ENCODE measurements at regions not wholly inside any gene's neighbourhood (a gene's known extent, or its start where the extent isn't known, plus 50 kb on each side); places are given as distances from the start of the nearest gene placed in this dataset.

DNA sequence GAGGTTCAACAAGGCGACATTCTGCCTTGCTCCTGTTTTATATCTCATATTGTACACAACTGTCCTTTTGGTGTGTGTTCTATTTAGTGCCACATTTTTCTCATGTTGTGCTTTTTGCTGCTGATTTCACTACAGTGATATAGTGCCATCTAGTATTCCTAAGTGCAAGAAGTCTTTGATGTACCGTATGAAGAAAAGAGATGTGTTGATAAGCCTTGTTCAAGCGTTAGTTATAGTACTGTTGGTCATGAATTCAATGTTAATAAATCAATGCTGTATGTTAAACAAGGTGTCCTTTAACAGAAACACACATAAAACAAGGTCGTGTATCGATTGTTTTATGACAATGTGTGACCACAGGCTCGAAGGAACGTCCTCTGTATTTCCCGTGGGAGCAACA lies 939.4 kb downstream of the GATA3 start:
- no peak for DNase-seq (ENCODE audit: extremely low read depth in 1 of 11, low read depth in 9 of 11, low spot score in 4 of 11)

DNA sequence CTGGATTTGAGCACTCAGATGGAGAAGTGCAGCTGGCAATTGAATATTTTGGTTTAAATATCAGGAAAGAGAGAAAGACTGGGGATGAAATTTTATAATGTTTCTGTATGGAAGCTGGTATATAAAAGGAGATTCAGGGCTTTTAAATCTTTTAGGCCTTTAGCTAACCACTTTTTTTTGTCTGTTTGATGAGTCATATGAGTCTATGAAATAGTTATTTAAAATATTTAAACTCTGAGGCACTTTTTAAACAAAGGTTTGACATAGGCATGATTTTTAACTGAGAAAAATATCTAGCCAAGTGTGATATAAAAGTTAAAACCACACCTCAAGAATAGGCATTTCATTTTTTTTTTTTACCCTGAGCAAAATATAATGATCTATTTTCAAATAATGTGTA lies 944.3 kb downstream of the GATA3 start:
- DNase-seq (ENCODE audit: extremely low read depth in 1 of 11, low read depth in 9 of 11, low spot score in 4 of 11) = no peak

DNA sequence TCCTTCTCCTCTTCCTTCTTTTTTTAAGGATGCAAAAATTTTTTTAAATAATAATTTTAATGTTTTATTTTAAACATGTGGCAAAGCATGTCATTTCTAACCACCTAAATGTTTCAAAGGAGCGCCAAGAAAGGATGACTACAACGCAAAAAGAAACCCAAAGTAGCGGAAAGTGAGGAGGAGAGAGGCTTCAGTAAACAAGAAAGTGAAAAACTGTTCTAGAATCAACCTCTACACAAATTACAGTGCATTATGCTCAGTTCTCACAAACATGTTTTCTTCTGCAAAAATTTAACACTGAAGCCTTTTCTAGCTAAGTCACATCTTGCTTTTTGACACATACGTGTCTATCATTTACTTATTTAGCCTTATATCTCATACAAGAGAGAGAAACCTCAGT lies 948.6 kb downstream of the GATA3 start:
- no peak for DNase-seq (ENCODE audit: extremely low read depth in 1 of 11, low read depth in 9 of 11, low spot score in 4 of 11)

DNA sequence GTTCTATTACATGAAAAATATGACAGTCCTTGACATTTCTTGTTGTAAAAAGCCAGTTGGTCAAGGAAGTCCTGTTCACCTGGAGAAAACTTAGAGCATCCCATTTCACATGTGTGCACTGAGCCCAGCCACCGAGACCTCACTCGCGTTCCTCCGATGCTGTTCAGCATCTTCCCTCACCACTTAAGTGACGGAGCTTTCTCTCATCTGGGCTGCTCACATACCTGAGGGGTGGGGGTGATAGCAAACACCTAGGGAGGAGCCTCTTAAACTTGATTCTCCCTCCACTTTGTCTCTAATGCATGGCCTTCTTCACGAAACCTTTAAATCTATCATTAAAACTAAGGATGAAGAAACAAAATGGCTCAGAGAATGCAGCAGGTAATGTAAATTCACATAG lies 950.2 kb downstream of the GATA3 start:
- no peak for DNase-seq (ENCODE audit: extremely low read depth in 1 of 11, low read depth in 9 of 11, low spot score in 4 of 11)

DNA sequence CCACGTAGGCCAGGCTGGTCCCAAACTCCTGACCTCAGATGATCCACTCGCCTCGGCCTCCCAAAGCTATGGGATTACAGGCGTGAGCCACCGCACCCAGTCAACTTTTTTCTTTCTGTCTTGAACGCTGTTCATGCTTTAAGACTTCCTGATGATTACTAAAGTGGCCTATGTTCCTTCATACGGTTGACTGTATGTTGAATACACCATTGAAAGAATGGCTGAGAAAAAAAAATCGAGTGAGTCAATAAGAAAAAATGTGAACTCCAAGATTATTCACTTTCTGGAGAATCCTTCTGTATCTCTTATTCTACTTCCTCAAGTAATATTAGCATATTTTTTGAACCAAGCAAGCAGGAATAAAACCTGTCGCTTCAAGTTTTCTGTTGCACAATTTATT lies 955.0 kb downstream of the GATA3 start:
- no peak for DNase-seq (ENCODE audit: extremely low read depth in 1 of 11, low read depth in 9 of 11, low spot score in 4 of 11)

DNA sequence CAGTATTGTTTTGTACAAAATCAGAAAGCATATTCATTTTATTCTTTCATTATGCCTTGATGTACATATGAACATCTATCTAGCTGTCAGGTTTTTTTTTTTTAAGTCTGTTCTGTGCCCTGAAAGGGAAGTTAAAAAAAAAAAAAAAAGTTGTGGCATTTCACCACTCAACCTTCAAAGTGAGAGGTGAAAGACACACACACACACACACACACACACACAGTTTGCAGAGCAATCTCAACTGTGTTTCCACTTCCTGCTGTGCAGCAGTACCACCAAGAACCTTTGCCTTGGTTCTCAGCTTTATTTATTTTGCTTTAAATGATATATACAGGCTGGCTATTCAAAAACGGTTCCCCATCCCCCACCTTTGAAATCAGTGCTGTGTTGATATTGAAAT lies 955.6 kb downstream of the GATA3 start:
- no peak for DNase-seq (ENCODE audit: extremely low read depth in 1 of 11, low read depth in 9 of 11, low spot score in 4 of 11)

DNA sequence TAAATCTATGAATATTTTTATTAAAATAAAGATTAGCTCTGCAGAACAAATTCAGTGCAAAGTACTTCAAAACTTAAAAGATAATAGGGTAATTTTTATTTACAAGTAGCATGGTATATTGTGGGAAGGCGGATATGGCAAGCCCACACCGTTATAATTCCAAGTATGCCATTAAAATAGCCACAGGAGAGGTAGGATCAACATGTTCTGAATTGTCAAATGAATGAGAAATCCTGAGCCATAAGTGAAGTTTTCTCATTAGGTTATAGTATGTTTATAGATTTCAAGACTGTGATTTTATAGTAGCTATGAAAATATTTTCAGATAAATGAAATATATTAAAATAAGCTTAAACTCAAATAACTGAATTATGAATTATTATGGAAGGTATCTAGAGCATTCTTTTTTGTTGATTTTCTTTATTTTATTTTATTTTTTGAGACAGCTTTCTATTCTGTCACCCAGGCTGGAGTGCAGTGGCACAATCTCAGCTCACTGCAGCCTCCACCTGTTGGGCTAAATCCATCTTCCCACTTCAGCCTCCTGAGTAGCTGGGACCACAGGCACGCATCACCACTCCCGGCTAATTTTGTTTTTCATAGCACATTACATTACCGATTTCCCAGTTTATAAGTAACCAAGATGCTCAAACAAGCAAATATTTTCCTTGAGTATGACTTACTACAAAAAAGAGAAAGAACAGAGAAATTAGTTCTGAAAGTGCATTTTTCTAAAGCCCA lies 956.6 kb downstream of the GATA3 start:
- DNase-seq (ENCODE audit: extremely low read depth in 1 of 11, low read depth in 9 of 11, low spot score in 4 of 11) = no peak

DNA sequence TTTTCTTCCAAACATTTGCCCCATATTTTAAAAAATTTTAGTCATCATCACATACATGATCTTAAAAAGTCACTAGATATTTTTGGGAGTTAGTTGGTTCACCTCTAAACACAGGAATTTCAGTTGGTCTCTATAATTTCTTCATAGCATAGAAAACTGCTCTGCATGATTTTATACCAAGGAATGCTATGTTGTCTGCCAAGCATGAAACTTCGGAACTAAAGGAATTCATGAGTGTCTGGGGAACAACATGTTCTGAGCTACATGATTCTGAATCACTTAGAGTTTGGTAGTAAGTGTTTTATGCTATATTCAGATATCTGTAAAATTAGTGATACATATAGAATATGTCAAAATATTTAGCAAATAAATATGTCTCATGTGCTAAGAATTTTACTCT lies 957.8 kb downstream of the GATA3 start:
- no peak for DNase-seq (ENCODE audit: extremely low read depth in 1 of 11, low read depth in 9 of 11, low spot score in 4 of 11)

DNA sequence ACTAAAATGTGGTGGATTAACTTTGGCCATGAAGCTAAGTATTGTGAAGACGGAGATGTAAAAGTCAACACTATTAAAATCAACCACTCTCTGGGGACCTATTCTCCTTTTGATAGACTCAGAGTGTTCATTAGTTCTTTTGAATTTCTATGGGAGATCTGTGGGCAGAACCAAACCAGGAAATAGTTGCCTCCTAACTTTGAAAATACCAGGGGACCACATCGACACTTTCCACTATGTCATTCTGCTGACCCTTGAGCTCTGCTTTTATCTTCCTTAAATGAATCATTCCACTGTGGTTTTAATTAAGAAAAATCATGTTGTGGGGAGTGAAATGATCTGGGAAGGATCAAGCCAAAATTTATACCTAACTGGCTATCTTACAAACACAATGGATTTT lies 960.5 kb downstream of the GATA3 start:
- no peak for DNase-seq (ENCODE audit: extremely low read depth in 1 of 11, low read depth in 9 of 11, low spot score in 4 of 11)

DNA sequence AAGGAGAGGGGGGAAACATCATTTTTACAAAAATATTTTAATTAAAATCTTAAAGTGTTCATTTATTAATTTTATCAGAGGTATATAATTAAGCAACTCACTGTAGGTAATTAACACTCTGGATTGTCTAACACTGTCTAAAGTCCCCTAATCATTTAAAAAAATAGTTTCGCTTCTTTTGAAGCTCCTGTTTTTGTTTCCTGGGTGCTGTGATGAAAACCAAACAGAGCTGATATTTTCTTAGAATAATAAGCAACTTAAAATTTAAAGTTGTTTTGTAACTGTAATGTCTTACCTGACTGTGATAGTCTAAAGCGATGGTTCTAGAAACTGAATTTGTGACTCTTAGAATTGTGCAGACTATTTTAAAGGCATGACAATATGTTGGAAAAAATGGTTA lies 961.0 kb downstream of the GATA3 start:
- DNase-seq (ENCODE audit: extremely low read depth in 1 of 11, low read depth in 9 of 11, low spot score in 4 of 11) = no peak

DNA sequence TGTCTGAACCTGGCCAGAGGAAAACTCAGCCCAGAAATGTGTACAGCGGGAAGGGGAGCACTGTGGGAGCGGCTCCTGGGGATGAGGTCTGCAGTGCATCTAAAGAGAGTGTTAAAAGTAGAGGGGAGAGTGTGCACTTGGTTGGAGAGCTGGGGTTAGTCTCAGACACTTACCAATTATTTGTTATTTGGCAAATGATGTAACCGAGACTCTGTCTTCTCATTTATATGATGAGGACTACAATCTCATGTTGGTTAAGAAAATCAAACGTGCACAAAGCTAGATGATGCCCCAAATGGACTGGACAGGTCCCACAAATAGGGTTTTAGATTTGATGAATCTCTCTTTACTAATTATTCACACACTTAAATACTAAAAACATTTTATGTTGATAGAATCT lies 962.4 kb downstream of the GATA3 start:
- DNase-seq (ENCODE audit: extremely low read depth in 1 of 11, low read depth in 9 of 11, low spot score in 4 of 11) = no peak

DNA sequence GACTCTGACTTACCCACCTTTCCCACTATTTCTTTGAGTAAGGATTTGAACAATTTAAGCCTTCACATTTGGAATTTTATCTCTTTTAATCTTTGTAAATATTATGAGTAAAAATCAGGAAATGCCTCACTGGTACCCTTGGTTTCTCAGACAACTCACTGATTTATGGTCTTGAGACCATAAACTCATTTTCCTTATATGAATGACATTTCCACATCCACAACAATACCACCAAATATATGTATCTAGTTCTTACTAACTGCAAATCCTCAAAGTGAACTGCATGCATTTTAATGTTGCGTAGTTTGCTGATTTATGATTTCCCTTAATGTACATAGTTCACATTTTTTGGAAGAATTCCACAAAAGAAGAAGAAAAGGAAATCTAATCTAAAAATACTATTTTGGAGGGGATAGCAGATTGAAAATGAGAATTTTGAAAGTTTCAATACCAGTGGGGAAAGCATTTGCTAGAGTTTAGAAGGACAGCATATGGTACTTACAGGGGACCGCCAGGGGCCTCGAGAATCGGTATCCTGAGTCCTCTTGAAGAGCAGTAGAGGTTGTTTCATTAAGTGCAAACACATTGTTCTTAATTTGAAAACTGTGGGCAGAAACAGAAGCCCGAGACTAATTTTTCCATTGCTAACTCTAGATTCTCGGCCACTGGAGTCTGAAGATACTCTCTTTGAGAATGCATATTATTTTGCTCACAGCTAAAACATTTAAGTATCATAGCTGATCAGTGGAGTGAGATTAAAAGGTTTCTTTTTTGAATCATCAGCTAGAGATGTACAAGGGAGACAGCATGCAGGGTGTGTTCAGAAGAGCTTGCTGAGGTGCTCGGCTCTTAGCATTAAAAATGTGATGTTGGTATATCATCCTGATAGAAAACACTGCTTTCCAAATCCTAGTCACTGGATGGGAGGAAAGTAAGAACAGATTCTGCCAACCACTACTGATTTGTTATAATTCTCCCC lies 964.0 kb downstream of the GATA3 start:
- DNase-seq (ENCODE audit: extremely low read depth in 1 of 11, low read depth in 9 of 11, low spot score in 4 of 11) = peak in 6 of 11 donors; percentile 4 to 15 (median 10)

DNA sequence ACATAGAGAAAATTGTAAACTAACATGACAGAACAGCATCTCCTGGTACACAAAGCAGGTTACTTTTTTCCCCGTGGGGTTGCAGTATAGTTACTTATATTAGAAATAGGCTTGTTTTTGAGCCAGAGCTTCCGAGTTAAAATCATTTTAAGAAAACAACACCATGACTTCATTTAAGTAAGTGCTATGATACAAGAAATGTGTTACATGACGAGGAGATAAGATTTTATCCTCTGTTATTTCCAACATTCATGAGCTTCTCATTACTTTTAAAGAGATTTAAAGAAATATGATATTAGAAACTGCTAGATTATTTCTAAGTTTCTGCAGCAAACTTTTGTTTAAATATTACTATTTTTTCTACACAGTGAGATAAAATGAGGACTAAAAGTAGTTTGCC lies 968.7 kb downstream of the GATA3 start:
- no peak for DNase-seq (ENCODE audit: extremely low read depth in 1 of 11, low read depth in 9 of 11, low spot score in 4 of 11)

DNA sequence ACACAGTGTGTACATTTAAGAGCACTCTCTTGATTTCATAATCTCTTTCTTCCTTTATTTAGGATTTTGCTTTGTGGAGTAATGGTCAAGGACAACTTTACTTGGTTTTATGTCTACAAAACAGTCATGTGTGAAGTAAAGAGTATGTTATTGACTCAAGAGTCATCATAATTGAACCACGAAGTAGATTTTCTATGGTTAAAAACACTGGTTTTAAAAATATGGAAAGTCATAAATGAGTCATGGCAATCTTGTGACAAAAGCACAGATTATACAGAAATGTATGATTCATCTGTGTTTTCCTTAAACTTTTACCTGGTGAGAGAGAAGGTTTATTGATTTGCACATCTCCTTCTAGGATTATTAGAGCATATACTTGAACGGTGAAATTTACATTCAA lies 969.7 kb downstream of the GATA3 start:
- DNase-seq (ENCODE audit: extremely low read depth in 1 of 11, low read depth in 9 of 11, low spot score in 4 of 11) = no peak

DNA sequence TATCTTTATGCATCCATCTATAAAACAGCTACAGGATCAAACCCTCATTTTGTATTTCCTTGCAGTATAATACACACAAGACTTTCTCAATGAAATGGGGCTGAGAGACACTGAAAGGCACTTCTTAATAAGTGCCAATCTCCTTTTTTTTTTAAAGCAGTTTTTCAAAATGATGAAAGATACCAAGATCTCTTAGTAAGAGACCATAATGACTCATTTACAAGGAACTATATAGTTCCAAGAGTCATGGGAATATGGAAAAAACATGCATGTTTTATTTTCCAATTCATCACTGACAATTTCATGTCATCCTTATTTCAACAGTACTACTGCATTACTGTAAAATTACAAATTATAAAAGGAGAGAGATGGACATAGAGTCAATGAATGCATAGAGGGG lies 973.7 kb downstream of the GATA3 start:
- DNase-seq (ENCODE audit: extremely low read depth in 1 of 11, low read depth in 9 of 11, low spot score in 4 of 11) = no peak

DNA sequence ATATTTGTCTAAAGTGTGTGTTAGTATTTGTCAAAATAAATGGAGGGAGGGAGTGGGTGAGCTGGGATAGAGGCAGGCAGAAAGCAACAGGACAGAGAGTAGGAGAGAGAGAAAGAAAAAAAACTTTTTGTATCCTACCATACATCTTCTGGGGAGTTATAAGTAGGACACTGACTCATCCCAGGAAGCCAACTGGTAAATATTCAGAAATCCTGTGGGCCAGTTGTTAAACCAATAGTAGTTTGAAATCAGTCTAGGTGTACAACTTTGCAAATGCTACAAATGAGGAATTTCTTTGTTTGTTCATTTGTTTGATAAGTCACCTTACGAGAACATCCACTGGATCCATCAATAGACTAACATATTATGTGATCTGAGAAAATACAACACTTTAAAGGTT lies 980.9 kb downstream of the GATA3 start:
- no peak for DNase-seq (ENCODE audit: extremely low read depth in 1 of 11, low read depth in 9 of 11, low spot score in 4 of 11)

DNA sequence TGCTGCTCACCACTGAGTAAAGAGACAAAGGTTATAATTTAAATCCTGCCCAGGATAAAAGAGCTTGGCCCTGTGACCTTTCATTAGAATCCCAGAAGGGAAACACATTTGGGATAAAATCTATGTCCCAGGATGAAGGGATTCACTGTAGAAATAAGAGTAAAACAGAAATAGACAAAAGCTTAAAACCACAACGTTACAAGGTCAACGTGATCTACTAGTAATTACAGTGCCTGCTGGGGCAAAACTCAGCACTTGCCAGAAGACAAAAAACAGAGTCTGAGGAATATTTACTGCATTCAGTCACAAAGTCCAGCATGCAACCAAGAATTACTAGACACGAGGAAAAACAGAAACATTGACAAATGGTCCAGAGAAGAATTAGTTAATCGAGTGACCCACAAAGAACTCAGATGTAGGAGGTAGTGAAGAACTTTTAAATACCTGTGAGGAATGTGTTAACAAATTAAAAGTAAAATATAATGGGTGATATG lies 982.3 kb downstream of the GATA3 start:
- no peak for DNase-seq (ENCODE audit: extremely low read depth in 1 of 11, low read depth in 9 of 11, low spot score in 4 of 11)

DNA sequence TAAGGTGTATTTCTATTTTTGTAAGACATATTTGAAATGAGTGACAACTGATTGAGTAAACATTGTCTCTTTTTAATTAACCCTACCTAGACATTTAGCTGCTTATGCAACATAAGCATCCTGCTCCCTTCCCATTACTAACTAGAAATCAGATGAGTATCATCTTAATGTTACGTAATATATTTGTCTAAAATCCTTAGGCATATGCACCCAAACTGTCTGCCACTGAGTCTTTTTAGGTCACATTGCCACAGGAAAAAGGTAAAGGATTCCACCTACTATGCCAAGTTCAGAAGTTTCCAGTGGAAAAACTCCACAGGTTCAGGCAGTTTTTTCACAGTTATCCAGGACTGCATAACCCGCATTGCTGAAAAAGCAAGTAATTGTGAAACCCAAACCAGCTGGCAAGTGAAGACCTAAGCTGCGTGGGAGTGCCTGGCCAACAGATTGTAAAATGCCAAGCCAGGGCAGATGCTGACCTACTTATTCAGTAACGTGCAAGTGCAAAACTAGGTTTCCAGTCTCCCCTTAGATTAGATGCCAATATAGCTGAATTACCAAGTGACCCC lies 983.7 kb downstream of the GATA3 start:
- no peak for DNase-seq (ENCODE audit: extremely low read depth in 1 of 11, low read depth in 9 of 11, low spot score in 4 of 11)

DNA sequence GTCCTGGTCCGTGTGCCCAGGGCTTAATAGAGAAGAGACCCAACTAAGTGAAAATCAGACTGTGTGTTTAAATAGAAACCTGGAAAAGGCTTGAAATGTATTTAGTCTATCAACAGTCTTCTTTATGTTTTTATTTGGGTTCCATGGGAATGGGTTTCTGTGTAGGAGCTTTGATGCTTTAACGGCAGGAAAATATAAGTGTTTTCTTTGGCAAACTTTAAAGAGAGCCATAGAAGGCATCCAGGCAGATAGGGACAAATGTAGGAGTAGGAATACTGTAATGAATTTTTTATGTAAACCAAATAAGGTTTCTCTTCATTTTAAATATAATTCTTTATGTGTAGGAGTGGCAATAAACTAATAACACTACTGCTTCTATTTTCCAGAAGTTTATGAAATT lies 989.0 kb downstream of the GATA3 start:
- DNase-seq (ENCODE audit: extremely low read depth in 1 of 11, low read depth in 9 of 11, low spot score in 4 of 11) = peak in 10 of 11 donors; percentile 7 to 61 (median 40)

DNA sequence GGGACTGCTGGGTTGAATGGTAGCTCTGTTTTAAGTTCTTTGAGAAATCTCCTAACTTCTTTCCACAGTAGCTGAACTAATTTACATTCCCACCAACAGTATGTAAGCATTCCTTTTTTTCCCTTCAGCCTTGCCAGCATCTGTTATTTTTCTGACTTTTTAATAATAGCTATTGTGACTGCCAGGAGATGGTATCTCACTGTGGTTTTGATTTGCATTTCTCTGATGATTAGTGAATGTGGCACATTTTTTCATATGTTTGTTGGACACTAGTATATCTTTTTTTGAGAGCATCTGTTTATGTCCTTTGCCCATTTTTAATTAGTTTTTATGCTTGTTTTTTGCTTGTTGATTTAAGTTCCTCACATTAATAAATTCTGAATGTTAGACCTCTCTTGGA lies 990.8 kb downstream of the GATA3 start:
- no peak for DNase-seq (ENCODE audit: extremely low read depth in 1 of 11, low read depth in 9 of 11, low spot score in 4 of 11)

Data from renal cortex interstitium (tissue), 11 donors.